OCI-LY1 (cell line): ENCODE measurements at regions not wholly inside any gene's neighbourhood (a gene's known extent, or its start where the extent isn't known, plus 50 kb on each side); places are given as distances from the start of the nearest gene placed in this dataset.

Source experiments
- CTCF ChIP-seq: fragments of 200-600 bp; sonication (generic), shearing (Covaris generic); IDR thresholded peaks from 2 replicates; pipeline ENCODE4 v1.5.1; 2017; ENCODE audit warnings: mild to moderate bottlenecking, antibody characterized with exemption, low read length, moderate library complexity, mixed read lengths
- EZH2 ChIP-seq: fragments of 200-600 bp; sonication (generic), shearing (Covaris generic); IDR thresholded peaks from 2 replicates; pipeline ENCODE4 v1.8.0; 2017; ENCODE audit warnings: borderline replicate concordance, mixed run types, mild to moderate bottlenecking, antibody characterized with exemption, low read length, moderate library complexity, mixed read lengths

DNA sequence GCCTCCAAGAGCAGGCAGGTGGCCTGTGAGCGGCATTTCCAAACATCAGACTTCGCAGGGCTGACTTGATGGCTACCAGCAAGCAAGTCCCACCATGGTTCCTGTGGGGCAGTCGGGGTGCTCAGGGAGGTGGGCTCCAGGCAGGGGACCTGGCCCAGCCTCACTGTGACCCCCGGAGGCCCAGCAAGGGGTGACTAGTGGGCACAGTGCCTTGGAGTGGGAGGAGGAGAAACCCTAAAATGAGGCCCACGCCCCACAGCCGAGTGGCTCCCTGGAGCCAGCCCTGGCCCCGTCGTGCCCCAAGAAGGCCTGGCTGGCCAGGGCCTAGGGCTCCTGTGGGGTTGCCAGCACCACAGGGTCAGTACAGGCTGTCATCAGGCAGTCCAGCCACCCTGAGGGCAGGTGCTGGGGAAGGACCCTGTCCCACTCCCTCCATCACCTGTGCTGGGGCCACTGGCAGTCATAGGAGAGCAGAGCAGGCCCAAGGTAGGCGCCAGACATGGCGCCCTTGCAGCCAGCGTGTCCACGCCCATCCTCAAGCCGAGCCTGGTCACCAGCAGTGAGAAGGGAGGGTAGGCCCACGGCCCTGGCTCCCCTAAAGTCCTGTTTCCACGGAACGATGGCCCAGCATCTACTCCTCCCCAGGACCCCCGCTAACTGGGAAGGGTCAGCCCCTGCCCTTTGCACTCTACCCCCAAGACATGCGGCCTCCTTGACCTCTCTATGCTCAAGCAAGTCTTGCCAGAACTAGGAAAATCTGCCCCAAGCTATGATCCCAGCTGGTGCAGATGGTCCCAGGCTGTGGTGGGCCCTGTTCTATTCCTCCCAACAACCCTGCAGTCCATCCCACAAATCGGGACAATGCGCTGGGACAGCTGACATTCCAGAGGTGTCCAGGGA, 144.2 kb upstream of the C14orf180 start:
- no peak for TF ChIP-seq CTCF
- TF ChIP-seq EZH2: no peak
